ENCODE measurements at regions not wholly inside any gene's neighbourhood (a gene's known extent, or its start where the extent isn't known, plus 50 kb on each side); places are given as distances from the start of the nearest gene placed in this dataset.

DNA sequence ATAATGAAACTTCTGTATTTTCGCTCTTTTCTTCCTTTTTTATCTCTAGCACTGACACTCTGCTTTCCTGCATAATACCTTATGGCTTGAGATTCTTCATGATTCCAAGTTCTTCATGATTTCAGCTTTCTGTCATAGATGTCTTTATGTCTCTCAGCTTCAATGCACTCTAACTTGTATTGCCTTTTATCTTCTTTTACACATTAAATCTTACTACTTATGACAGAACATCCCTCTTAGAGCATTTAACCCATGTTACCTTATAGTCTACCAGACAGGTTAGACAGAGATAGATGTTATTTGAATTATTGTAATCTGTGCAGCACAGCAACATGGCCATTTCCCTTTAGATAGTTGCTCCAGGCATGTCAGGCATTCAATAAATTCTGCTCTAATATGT is 1475.7 kb upstream of the TMEFF2 start:
- no peak for TF ChIP-seq TEAD4 (IDR thresholded peaks at IDR 0.05)
- no peak for TF ChIP-seq EP300 (IDR thresholded peaks at IDR 0.05; ENCODE audit: borderline replicate concordance)
- TF ChIP-seq ZBTB7A (IDR thresholded peaks at IDR 0.05; ENCODE audit: low read depth), result no peak
- TF ChIP-seq USF1 (IDR thresholded peaks at IDR 0.05), result no peak
- no peak for TF ChIP-seq YY1 (IDR thresholded peaks at IDR 0.05; ENCODE audit: low read depth)

- no peak for TF ChIP-seq TCF12 (IDR thresholded peaks at IDR 0.05; ENCODE audit: low read depth)
- TF ChIP-seq USF1 (IDR thresholded peaks at IDR 0.05), result no peak
- no peak for TF ChIP-seq RAD21 (IDR thresholded peaks at IDR 0.05; ENCODE audit: low read depth)
- no peak for TF ChIP-seq FOXM1 (IDR thresholded peaks at IDR 0.05; ENCODE audit: borderline replicate concordance, low read depth)
- TF ChIP-seq YY1 (IDR thresholded peaks at IDR 0.05; ENCODE audit: low read depth), result no peak
- no peak for TF ChIP-seq CEBPB (IDR thresholded peaks at IDR 0.05)
- TF ChIP-seq TEAD4 (IDR thresholded peaks at IDR 0.05), result no peak
Observed at GRCh38 chr2:193668557-193669323, 1474.0 kb upstream of the TMEFF2 start.

- TF ChIP-seq YY1 (IDR thresholded peaks at IDR 0.05; ENCODE audit: low read depth) (no peak), EGR1 (IDR thresholded peaks at IDR 0.05) (no peak), TEAD4 (IDR thresholded peaks at IDR 0.05) (no peak), FOXM1 (IDR thresholded peaks at IDR 0.05; ENCODE audit: borderline replicate concordance, low read depth) (no peak), MAX (IDR thresholded peaks at IDR 0.05) (no peak), RAD21 (IDR thresholded peaks at IDR 0.05; ENCODE audit: low read depth) (no peak)
- TF ChIP-seq, protein P1, sequence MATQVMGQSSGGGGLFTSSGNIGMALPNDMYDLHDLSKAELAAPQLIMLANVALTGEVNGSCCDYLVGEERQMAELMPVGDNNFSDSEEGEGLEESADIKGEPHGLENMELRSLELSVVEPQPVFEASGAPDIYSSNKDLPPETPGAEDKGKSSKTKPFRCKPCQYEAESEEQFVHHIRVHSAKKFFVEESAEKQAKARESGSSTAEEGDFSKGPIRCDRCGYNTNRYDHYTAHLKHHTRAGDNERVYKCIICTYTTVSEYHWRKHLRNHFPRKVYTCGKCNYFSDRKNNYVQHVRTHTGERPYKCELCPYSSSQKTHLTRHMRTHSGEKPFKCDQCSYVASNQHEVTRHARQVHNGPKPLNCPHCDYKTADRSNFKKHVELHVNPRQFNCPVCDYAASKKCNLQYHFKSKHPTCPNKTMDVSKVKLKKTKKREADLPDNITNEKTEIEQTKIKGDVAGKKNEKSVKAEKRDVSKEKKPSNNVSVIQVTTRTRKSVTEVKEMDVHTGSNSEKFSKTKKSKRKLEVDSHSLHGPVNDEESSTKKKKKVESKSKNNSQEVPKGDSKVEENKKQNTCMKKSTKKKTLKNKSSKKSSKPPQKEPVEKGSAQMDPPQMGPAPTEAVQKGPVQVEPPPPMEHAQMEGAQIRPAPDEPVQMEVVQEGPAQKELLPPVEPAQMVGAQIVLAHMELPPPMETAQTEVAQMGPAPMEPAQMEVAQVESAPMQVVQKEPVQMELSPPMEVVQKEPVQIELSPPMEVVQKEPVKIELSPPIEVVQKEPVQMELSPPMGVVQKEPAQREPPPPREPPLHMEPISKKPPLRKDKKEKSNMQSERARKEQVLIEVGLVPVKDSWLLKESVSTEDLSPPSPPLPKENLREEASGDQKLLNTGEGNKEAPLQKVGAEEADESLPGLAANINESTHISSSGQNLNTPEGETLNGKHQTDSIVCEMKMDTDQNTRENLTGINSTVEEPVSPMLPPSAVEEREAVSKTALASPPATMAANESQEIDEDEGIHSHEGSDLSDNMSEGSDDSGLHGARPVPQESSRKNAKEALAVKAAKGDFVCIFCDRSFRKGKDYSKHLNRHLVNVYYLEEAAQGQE (IDR thresholded peaks at IDR 0.05; ENCODE audit: low read depth), result no peak
Observed at GRCh38 chr2:193627927-193628272, 1433.2 kb upstream of the TMEFF2 start.

DNA sequence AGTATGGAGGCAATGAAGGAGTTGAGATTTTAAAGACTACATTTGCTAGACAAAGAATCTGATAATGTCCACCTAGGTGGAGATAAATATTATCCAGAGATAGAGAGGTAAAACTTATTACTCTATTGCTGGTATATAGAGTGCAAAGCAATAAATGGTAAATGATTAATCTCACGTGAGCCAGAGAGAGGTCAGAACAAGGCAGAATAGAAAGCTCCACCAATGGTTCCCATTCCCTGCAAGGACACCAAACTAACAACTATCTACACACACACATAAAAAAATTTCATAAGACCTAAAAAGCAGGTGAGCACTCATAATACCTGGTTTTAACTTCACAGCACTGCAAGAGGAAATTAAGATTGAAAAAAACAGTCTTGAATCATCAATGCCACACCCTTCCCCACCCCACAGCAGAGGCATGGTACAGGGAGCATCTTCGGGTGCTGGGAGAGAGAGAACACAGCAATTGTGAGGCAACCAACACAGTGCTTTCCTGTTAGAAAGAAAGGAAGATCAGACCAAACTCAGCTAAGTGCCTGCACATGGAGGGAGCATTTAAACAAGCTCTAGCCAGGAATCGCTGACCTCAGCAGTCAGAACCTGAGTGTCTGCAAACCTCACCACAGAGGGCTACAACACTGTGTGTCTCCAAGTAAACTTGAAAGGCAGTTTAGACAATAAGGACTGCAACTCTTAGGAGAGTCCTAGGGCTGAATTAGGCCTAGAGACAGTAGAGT is 1432.6 kb upstream of the TMEFF2 start:
- TF ChIP-seq RAD21 (IDR thresholded peaks at IDR 0.05; ENCODE audit: low read depth), result no peak
- no peak for TF ChIP-seq USF1 (IDR thresholded peaks at IDR 0.05)
- TF ChIP-seq EGR1 (IDR thresholded peaks at IDR 0.05), result no peak
- TF ChIP-seq, protein P1 (IDR thresholded peaks at IDR 0.05; ENCODE audit: low read depth), result no peak
- no peak for TF ChIP-seq MAX (IDR thresholded peaks at IDR 0.05)
- TF ChIP-seq CREB1 (IDR thresholded peaks at IDR 0.05; ENCODE audit: low read depth), result no peak
- no peak for TF ChIP-seq YY1 (IDR thresholded peaks at IDR 0.05; ENCODE audit: low read depth)
- TF ChIP-seq TAF1 (IDR thresholded peaks at IDR 0.05; ENCODE audit: low read depth), result no peak
- TF ChIP-seq ZBTB7A (IDR thresholded peaks at IDR 0.05; ENCODE audit: low read depth), result no peak
- no peak for TF ChIP-seq FOXM1 (IDR thresholded peaks at IDR 0.05; ENCODE audit: borderline replicate concordance, low read depth)
- no peak for TF ChIP-seq TCF12 (IDR thresholded peaks at IDR 0.05; ENCODE audit: low read depth)
- TF ChIP-seq TEAD4 (IDR thresholded peaks at IDR 0.05), result no peak

- no peak for TF ChIP-seq TAF1 (IDR thresholded peaks at IDR 0.05; ENCODE audit: low read depth)
- TF ChIP-seq, protein P1 (IDR thresholded peaks at IDR 0.05; ENCODE audit: low read depth), result no peak
- TF ChIP-seq USF1 (IDR thresholded peaks at IDR 0.05), result no peak
- no peak for TF ChIP-seq EGR1 (IDR thresholded peaks at IDR 0.05)
- TF ChIP-seq CREB1 (IDR thresholded peaks at IDR 0.05; ENCODE audit: low read depth), result no peak
- TF ChIP-seq MAX (IDR thresholded peaks at IDR 0.05), result no peak
- TF ChIP-seq YY1 (IDR thresholded peaks at IDR 0.05; ENCODE audit: low read depth), result no peak
- no peak for TF ChIP-seq TEAD4 (IDR thresholded peaks at IDR 0.05)
Observed at GRCh38 chr2:193608451-193608850, 1413.7 kb upstream of the TMEFF2 start.
